HG03439 (cell line): ENCODE measurements at regions not wholly inside any gene's neighbourhood (a gene's known extent, or its start where the extent isn't known, plus 50 kb on each side); places are given as distances from the start of the nearest gene placed in this dataset.
A peak's percentile ranks its signal among the peaks of the same experiment; 100 is the strongest.
"Not testable (repeated sequence)": the region's sequence is repeated elsewhere in the genome, so short reads cannot be mapped to it uniquely, and the experiment has no call there.

Experiments used
- ATAC-seq: cut with Tn5 transposase; IDR thresholded peaks from one replicate; pipeline ENCODE4 v1.9.1; 2021; ENCODE audit warnings: mild to moderate bottlenecking, moderate library complexity; ENCODE audit not compliant: unreplicated experiment

GRCh38 chr2:134008837-134009236, 245.0 kb upstream of the MGAT5 start:
- ATAC-seq, result no peak

- no peak for ATAC-seq
Observed at GRCh38 chr2:134009440-134009839, 244.4 kb upstream of the MGAT5 start.

GRCh38 chr2:134009906-134010305, 244.0 kb upstream of the MGAT5 start:
- not testable (repeated sequence) for ATAC-seq

GRCh38 chr2:134011936-134012586, 241.8 kb upstream of the MGAT5 start:
- ATAC-seq, result no peak

DNA sequence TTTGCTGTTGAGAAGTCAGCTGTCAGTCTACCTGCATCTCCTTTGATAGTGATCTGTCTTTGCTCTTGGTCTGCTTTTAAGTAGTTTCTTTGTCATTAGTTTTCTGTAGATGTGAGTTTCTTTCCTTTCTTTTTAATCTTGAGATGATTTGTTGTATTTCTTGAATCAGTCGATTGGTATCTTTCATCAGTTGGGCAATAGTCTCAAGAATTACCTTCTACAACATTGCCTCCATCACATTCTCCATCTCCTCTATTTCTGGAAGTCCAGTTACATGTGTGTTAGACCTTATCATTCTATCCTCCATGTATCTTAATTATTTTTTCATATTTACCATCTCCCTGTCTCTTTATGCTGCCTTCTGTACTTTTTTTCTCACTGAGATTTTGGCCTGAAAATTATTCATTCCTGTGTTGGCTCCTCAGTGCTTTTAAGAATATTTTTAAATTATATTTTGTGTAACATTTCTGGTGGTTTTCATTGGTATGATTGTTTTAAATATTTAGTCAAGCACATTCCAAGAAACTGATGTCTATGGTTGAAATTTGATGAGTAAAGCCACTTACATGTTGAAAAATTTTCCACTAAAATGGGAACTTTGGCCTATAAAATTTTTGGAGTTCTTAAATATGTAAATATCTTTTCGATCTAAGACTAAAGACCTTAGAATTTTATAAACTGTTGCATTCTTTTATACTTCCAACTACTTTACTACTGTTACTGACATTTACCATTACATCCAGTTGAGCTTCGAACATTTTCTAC, 239.5 kb upstream of the MGAT5 start:
- no peak for ATAC-seq

DNA sequence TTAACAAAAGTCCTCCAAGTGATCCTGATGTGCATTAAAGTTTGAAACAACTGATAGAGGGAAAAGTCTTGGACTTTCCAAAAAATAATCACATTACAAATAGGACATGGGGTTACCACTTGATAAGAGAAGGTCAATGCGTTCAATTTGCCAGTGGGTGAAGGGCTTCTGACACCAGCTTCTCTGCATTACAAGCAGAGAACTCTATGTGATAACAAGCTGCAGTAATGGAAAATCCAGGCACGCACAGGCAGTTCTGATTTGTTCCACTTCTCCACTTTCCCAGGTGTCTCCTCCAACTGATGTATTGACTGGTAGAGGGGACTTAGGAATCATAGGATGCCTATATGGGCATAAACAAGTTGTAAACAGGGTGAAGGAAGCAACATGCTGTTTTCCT, 234.0 kb upstream of the MGAT5 start:
- ATAC-seq, result no peak

GRCh38 chr2:134020608-134021007, 233.3 kb upstream of the MGAT5 start:
- ATAC-seq, result no peak

GRCh38 chr2:134021830-134022524, 231.9 kb upstream of the MGAT5 start:
- ATAC-seq, result peak; percentile 98

DNA sequence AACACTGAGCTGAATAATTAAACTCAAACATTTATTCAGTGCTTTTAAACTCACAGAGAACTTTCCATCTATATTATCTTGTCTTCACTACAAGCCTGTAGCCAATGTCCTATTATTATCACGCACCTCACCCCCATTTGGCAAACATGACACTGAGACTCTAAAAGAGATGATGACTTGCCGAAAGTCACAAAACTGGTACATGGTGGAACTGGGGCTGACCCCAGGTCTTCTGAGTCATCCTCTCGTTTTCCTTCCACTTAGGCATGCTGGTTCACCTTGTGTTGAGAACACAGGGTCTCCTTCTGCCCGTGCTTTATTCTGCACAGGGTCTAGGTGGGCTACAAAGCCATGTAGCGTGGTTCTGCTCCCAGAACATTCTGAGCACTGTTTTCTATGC, 230.0 kb upstream of the MGAT5 start:
- ATAC-seq, result no peak

- no peak for ATAC-seq
Observed at GRCh38 chr2:134027980-134028379, 225.9 kb upstream of the MGAT5 start.

GRCh38 chr2:134029418-134029817, 224.5 kb upstream of the MGAT5 start:
- ATAC-seq, result no peak

DNA sequence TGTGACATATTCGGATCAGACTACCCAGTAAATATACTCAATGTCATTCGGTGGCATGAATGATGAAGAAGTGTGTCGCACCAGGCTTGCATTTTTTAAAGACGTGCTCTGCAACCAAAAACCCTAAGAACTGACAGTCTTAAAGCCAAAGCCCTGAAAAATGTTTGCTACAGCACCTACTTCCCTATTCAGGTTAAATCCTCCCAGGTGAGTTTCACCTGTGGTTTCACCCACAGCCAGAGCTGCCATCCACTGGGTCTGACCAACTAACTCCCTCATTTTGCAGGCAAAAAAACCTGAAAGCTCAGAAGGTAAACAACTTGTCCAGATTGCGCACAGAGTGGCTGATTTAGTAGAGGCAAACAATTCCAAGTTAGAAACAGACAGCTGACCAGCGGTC, 222.3 kb upstream of the MGAT5 start:
- ATAC-seq, result no peak

DNA sequence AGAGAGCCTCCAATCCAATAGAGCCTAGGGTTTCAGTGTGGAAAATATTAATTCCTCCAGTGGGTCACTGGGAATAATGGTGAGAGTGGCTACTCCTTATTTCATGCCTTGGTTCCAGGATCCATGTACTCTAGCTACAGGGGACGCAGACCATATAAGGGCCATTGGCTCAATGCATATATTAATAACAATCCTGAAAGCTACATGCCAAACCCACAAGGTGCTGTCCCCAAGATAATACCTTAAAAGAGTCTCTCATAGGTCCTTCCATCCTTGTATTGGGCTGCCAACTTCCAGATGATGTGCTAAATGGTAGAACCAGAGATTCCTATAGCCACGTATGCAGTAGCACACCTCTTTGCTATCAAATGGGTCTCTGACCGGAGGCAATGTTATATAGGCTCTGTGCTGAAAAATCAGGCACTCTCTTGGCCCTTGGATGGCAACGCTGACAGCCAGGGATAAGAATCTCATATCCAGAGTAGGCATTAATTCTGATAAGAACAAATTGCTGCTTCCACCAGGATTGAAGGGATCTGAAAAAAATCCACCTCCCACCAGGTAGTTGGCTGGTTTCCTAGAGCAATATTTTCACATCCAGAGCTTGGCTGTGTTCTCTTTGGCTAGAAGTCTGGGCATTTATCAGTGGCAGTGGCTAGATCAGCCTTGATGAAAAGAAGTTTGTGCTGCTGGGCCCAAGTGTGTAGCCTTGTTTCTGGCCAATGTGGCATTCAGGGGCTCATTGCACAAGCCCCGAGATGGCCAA, 218.1 kb upstream of the MGAT5 start:
- no peak for ATAC-seq

DNA sequence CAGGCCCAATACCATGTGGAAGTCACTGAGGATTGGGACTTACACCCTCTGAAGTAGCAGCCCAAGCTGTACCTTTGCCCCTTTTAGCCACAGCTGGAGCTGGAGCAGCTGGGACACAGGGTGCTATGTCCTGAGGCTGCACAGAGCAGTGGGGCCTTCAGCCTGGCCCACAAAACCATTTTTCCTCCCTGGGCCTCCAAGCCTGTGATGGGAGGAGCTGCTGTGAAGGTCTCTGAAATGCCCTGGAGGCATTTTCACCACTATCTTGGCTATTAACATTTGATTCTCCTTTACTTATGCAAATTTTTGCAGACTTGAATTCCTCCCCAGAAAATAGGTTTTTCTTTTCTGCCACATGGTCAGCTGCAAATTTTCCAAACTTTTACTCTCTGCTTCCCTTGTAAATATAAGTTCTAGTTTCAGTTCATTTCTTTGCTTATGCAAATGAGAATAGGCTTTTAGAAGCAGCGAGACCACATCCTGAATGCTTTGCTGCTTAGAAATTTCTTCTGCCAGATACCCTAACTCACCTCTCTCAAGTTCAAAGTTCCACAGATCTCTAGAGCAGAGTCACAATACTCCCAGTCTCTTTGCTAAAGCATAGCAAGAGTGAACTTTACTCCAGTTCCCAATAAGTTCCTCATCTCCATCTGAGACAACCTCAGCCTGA, 213.8 kb upstream of the MGAT5 start:
- ATAC-seq, result no peak

DNA sequence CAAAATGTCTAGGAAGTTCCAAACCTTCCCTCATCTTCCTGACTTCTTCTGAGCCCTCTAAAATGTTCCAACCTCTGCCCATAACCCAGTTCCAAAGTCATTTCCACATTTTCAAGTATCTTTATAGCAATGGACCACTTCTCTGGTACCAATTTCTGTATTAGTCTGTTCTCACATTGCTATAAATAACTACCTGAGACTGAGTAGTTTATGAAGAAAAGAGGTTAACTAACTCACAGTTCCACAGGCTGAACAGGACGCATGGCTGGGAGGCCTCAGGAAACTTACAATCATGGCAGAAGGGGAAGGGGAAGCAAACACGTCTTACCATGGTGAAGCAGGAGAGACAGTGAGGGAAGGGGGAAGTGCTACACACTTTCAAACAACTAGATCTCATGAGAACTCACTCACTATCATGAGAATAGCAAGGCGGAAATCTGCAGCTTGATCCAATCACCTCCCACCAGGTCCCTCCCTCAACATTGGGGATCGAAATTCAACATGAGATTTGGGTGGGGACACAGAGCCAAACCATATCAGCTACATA, 213.2 kb upstream of the MGAT5 start:
- not testable (repeated sequence) for ATAC-seq

GRCh38 chr2:134041877-134042276, 212.0 kb upstream of the MGAT5 start:
- no peak for ATAC-seq

- not testable (repeated sequence) for ATAC-seq
Observed at GRCh38 chr2:134043028-134043427, 210.8 kb upstream of the MGAT5 start.

GRCh38 chr2:134052173-134052572, 201.7 kb upstream of the MGAT5 start:
- ATAC-seq, result no peak

- no peak for ATAC-seq
Observed at GRCh38 chr2:134056173-134056572, 197.7 kb upstream of the MGAT5 start.

- not testable (repeated sequence) for ATAC-seq
Observed at GRCh38 chr2:134061066-134061465, 192.8 kb upstream of the MGAT5 start.
